CD4-positive, alpha-beta T cell treated with Interleukin-4 for 4 hours (primary cell): ENCODE measurements at regions not wholly inside any gene's neighbourhood (a gene's known extent, or its start where the extent isn't known, plus 50 kb on each side); places are given as distances from the start of the nearest gene placed in this dataset.

Experiments
- DNase-seq: peaks from one replicate; pipeline ENCODE4 v3.0.0-alpha.2; 2020

DNA sequence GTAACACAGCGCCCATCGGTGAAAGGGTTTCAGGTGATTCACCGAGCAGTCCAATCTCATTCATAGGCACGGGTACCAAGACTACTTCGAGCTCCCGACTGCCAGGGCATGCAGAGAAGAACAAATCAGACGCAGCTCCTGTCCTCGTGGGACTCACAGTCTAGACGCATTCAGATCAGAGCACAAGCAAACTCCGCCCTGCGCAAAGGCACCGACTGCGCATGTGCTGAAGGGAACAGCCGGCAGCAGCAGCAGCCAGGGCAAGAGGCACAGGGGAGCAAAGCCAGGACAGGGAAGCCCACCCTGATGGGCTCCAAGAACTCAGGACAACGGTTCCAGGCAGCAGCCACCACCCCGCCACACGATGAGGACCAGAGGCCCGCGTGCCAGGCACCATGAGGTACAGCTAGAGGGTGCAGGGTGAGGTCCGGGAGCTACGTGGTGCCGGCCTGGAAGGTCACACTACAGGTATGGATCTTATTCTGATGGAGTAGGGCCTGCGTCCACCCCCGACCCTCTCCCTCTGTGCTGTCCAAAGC is 315.7 kb downstream of the FOXL1 start:
- no peak for DNase-seq

DNA sequence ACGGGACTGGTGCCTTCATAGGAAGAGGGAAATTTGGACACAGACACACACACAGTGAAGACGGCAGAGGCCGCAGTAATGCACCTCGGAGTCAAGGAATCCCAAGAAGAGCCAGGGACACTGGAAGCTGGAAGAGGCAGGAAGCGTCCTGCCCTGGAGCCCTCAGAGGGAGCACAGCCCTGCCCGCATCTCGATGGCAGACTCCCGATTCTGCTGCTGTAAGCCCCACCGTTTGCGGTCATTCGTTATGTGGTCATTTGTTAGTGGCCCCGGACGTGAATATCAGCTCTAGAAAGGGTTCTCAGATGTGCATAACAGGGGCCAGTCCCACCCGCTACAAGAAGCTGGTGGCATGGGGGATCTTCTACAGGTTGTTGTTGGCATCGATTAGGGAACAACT is 316.6 kb downstream of the FOXL1 start:
- no peak for DNase-seq

- no peak for DNase-seq
Measured at GRCh38 chr16:86895606-86896005, 317.3 kb downstream of the FOXL1 start.

GRCh38 chr16:86896976-86897375 is 318.6 kb downstream of the FOXL1 start:
- no peak for DNase-seq

- DNase-seq, result no peak
Measured at GRCh38 chr16:86897486-86897885, 319.1 kb downstream of the FOXL1 start.

GRCh38 chr16:86898386-86898785 is 320.0 kb downstream of the FOXL1 start:
- DNase-seq, result no peak

DNA sequence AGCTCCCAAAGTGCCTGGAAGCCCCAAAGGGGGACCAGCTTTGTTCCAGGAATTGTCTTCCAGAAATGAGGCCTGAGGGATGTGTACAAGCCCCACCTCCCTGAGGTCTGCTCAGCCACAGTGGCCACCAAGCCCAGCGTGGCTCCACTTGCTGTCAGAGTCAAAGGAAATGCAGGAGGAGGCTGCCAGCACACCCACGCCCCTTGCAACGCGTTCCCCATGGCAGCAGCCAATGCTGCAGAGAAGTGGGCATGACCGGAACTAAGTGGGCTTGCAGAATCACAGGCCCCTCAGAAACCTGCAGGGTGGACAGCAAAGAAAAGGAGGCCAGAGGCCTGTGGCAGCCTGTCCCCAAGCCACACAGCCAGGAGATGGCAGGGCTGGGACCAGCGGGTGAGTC is 320.8 kb downstream of the FOXL1 start:
- no peak for DNase-seq

DNA sequence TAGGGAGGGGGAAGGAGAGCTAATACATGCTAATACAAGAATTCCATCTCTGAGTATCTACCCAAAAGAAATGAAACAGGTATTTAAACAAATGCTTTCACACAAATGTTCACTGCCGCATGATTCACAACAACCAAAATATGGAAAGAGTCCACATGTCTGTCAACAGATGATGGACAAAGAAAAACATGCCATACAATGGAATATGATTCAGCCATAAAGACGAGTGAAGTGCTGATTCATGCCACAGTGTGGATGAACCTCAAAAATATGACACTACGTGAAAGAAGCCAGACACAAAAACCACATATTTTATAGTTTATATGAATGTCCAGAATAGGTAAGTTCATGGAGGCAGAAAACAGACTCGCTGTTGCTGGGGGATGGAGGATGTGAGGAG is 321.4 kb downstream of the FOXL1 start:
- DNase-seq, result no peak

GRCh38 chr16:86901483-86901882 is 323.1 kb downstream of the FOXL1 start:
- no peak for DNase-seq

DNA sequence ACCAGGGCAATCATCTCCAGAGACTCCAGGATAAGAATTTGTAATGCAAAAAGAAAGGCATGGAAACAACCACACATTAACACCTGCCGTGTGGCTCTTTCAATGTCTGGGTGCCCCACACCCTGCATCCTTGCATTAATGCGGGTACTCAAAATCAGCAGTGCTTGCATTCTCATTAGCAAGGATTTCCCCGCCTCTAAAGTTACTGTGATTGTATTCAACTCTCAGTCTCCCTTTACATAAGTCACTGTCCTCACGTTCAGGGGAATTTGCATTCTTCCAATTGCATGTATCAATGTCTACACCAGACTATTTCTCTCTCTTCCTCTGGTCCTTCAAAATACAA is 324.3 kb downstream of the FOXL1 start:
- no peak for DNase-seq

DNA sequence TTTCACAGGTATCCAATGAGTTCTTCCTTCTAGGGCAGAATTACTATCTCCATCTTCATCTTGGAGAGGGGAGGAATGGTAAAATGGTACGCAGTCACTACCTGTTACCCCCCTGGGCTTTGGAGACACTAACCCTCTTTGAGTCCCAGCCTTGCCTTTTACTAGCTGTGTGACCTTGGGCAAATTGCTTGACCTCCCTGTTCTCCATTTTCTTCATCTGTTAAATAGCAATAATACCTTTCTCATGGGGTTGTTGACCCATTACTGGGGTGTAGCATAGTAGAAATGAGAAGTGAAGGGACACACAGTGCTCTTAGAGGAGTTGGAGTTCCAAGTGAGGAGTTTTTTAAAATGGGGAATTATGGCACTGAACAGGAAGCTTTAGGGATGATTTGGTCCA is 324.7 kb downstream of the FOXL1 start:
- DNase-seq, result no peak

DNA sequence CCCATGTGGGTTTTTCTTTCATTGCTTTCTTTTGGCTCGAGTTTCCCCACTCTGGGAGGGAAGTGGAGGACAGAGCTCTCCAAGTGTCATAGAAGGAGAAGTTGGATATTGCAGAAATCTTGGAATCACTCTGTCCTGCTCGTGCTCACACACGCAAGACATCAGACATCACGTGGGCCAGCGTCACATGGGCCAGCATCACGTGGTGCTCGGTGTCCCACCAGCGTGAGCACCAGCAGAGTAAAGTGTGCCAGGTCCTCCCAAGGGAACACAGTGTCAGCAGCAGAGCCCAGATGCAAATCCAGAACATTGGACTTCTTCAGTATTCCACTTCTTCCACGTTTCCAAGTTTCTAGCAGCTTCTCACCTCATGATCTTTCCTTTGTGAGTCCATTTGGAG is 327.0 kb downstream of the FOXL1 start:
- DNase-seq, result no peak

DNA sequence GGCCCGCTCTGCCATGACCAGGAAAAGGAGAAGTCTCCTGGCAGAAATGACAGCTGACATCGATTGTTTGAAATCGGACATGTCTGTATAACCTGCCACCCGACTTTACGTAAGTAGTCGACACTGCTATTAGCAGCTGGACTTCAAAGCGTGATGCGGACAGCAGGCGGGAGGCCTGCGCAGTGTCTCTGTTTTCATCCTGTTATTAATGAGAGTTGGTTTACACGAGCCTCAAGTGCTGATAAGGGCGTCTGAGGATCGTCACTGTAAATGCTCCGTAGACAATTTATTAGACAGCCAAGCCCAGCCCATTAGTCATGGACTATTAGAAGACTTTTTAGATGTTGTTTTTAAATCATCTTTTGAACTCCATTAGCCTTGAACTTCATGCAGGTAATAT is 328.3 kb downstream of the FOXL1 start:
- no peak for DNase-seq

- no peak for DNase-seq
Measured at GRCh38 chr16:86909359-86910160, 331.2 kb downstream of the FOXL1 start.

DNA sequence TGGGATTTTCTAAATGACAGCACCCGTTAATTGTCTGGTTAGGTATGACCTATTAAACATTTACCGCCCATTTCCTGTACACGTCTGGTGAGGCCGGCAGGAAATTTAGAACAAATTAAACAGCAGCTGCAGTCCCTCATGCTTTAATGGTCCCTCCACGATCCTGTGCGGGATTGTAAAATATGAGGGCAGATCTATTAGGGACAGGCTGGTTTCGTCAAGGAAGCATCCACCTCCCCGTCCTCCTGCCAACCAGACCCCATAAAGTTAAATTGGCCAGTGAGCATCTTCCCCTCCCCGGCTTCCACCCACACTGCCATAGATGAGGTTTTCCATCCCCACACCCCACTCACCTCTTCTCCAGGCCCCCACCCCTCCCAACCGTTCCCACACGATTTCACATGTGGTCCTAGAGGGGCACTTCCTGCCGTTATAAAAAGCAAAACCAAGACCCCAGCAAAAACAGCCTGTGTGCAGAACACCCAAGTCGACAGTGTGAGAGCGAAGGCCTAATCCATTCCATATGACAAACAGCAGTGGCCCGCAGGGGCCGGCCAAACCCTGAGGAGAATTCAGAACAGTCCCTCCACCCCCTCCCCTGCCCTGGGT is 331.9 kb downstream of the FOXL1 start:
- DNase-seq, result no peak

GRCh38 chr16:86911437-86911958 is 333.1 kb downstream of the FOXL1 start:
- no peak for DNase-seq

GRCh38 chr16:86913886-86914285 is 335.5 kb downstream of the FOXL1 start:
- DNase-seq, result no peak

- no peak for DNase-seq
Measured at GRCh38 chr16:86914876-86915717, 336.7 kb downstream of the FOXL1 start.

DNA sequence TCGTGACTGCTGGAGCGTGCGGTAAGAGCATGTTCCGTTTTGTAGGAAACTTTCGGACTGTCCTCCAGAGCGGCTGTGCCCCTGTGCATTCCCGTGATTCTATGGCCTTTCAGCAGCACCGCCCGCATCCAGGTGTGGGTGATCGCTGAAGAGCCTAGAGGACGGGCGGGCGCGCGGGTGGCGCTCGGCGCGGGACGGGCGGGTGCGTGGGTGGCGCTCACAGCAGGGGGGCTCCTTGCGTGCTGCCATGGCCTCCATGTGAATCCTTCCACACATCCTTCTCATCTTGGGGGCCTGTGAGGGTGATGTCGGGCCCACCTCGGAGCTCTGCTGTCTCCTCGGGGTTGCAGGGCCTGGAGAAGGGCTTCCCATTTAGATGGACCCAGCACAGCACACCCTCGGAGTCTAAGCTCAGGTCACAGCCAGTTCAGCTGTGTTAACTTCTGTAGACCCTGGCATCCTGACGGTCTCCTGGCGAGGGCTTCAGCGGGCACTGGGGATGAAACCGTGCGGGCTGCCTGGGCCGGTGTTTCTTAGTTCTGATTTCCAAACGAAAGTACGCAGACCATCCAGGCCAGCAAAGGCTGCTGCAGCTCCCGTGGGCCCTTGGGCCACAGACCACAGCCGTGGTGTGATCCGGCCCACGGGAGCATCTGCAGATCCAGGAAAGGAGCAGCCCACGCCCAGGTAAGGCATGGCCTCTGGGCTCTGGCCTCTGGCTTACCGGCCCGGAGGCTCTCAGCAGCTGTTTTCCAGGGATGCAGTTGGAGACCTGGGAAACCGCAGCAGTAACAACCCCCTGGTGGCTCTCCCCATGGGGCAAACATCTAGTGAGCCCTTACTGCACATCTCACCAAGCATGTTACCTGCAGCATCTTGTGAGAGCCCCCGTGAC is 339.4 kb downstream of the FOXL1 start:
- DNase-seq, result no peak

GRCh38 chr16:86918637-86919036 is 340.3 kb downstream of the FOXL1 start:
- no peak for DNase-seq

DNA sequence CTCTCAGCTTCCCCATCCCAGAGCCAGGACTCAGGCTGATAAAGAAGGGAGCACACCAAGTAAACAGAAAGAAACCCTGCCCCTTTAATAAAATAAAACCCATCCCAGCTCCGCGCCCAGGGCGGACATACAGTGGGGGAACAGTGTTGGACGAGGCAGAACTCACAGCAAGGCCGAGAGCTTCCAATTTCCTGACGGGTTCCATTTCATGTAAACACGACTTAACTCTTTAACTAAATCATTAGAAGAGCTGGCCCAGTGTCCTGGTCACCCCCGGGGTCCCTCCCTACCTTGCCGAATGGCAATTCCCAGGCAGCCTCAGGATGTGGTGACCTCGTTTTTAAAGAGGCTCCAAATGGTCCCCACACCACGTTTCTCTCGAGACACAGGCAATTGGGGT is 340.7 kb downstream of the FOXL1 start:
- DNase-seq, result no peak

DNA sequence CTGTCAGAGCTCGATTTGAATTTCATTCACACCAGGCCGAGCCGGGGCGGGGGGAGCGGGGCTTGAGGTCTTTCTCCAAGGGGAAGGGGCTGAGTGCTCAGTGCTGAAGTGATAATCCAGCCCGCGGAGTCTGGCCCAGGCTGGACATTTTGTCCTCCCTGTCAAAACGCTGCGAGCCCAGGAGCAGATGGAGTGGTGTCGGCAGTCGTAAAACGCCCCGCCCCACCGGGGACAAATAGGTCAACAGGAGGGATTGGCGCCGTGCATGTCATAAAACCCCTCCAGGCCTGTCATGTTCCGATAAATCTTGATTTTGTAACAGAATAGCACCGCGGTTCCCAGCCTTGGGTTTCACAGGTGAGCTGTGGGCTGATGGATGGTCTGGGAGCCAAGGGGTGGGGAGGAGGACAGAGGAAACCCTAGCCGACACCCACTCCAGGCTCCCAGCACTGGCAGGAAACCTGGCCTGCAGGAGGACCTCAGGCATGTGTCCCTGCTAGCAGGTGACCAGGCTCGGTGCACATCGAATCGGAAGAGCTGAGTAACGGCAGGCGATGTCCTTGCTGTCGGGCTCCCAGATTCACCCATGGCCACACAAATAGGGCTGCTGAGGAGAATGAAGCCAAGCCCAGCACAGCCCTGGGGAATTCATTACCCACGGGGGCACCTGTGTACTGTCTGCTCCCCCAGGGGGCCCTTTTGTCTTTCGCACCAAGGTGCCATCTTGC is 341.4 kb downstream of the FOXL1 start:
- DNase-seq, result no peak
